ENCODE measurements at regions not wholly inside any gene's neighbourhood (a gene's known extent, or its start where the extent isn't known, plus 50 kb on each side); places are given as distances from the start of the nearest gene placed in this dataset.
"Not testable (repeated sequence)": the region's sequence is repeated elsewhere in the genome, so short reads cannot be mapped to it uniquely, and the experiment has no call there.

DNA sequence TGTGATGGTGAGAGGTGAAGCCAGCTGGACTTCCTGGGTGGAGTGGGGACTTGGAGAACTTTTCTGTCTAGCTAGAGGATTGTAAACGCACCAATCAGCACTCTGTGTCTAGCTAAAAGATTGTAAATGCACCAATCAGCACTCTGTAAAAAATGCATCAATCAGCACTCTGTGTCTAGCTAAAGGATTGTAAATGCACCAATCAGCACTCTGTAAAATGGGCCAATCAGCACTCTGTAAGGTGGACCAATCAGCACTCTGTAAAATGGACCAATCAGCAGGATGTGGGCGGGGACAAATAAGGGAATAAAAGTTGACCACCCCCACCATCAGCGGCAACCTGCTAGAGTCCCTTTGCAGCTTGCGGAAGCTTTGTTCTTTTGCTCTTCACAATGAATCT is 185.9 kb downstream of the RPS24 start:
- TF ChIP-seq, protein P1, sequence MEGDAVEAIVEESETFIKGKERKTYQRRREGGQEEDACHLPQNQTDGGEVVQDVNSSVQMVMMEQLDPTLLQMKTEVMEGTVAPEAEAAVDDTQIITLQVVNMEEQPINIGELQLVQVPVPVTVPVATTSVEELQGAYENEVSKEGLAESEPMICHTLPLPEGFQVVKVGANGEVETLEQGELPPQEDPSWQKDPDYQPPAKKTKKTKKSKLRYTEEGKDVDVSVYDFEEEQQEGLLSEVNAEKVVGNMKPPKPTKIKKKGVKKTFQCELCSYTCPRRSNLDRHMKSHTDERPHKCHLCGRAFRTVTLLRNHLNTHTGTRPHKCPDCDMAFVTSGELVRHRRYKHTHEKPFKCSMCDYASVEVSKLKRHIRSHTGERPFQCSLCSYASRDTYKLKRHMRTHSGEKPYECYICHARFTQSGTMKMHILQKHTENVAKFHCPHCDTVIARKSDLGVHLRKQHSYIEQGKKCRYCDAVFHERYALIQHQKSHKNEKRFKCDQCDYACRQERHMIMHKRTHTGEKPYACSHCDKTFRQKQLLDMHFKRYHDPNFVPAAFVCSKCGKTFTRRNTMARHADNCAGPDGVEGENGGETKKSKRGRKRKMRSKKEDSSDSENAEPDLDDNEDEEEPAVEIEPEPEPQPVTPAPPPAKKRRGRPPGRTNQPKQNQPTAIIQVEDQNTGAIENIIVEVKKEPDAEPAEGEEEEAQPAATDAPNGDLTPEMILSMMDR (IDR thresholded peaks at IDR 0.05) = not testable (repeated sequence)
- not testable (repeated sequence) for TF ChIP-seq POLR2A (IDR thresholded peaks at IDR 0.05)

Data from testis (tissue), 2 donors.